ENCODE measurements at regions not wholly inside any gene's neighbourhood (a gene's known extent, or its start where the extent isn't known, plus 50 kb on each side); places are given as distances from the start of the nearest gene placed in this dataset.

GRCh38 chr14:96625426-96625985 is 123.3 kb downstream of the PAPOLA start:
- H3K36me3 ChIP-seq: no peaks in the 10 kb centered on the region
- no peaks in the 10 kb centered on the region for H3K9me3 ChIP-seq
- peaks cover 0 to 15% (median 0%) of the 10 kb centered on the region in 3 donors for H3K27me3 ChIP-seq
- no peak for DNase-seq
- intact Hi-C loops (cut with DNase I): no loop called here
- no peaks in the 10 kb centered on the region for H3K4me1 ChIP-seq
- no peak overlapping the region for H3K27ac ChIP-seq
- 74 to 76% methylated on average over 22 of the region's 22 CpGs for WGBS, 2 donors
- TF ChIP-seq EP300 (IDR thresholded peaks at IDR 0.05) (no peak), POLR2A (IDR thresholded peaks at IDR 0.05) (no peak), POLR2AphosphoS5 (IDR thresholded peaks at IDR 0.05) (no peak), CTCF (IDR thresholded peaks at IDR 0.05) (no peak)
- H3K4me3 ChIP-seq: no peak overlapping the region

- intact Hi-C loops (cut with DNase I): no loop called here
- no peak for TF ChIP-seq POLR2AphosphoS5 (IDR thresholded peaks at IDR 0.05)
- TF ChIP-seq EP300 (IDR thresholded peaks at IDR 0.05): no peak
- TF ChIP-seq CTCF (IDR thresholded peaks at IDR 0.05): no peak
- no peak for TF ChIP-seq POLR2A (IDR thresholded peaks at IDR 0.05)
- 44 to 69% methylated on average over 16 of the region's 16 CpGs for WGBS, 2 donors
- H3K4me1 ChIP-seq: no peaks in the 10 kb centered on the region
- H3K27ac ChIP-seq: no peak overlapping the region
- no peaks in the 10 kb centered on the region for H3K36me3 ChIP-seq
- H3K4me3 ChIP-seq: no peak overlapping the region
- H3K9me3 ChIP-seq: no peaks in the 10 kb centered on the region
- peaks cover 0 to 15% (median 0%) of the 10 kb centered on the region in 3 donors for H3K27me3 ChIP-seq
- no peak for DNase-seq
Observed at GRCh38 chr14:96626121-96626768, 124.1 kb downstream of the PAPOLA start.

- TF ChIP-seq CTCF (IDR thresholded peaks at IDR 0.05) (no peak), POLR2A (IDR thresholded peaks at IDR 0.05) (no peak), POLR2AphosphoS5 (IDR thresholded peaks at IDR 0.05) (no peak), EP300 (IDR thresholded peaks at IDR 0.05) (no peak)
- Histone ChIP-seq H3K4me3 (no peak overlapping the region), H3K27me3 (peaks cover 0 to 15% (median 0%) of the 10 kb centered on the region in 3 donors), H3K27ac (no peak overlapping the region), H3K36me3 (no peaks in the 10 kb centered on the region), H3K4me1 (no peaks in the 10 kb centered on the region), H3K9me3 (no peaks in the 10 kb centered on the region)
- DNase-seq: no peak
- 58 to 72% methylated on average over 14 of the region's 14 CpGs for WGBS, 2 donors
- intact Hi-C loops (cut with DNase I): no loop called here
Observed at GRCh38 chr14:96626916-96627315, 124.7 kb downstream of the PAPOLA start.

- Histone ChIP-seq H3K4me3 (no peak overlapping the region), H3K27me3 (peaks cover 0 to 15% (median 0%) of the 10 kb centered on the region in 3 donors), H3K36me3 (no peaks in the 10 kb centered on the region), H3K4me1 (no peaks in the 10 kb centered on the region), H3K27ac (no peak overlapping the region), H3K9me3 (no peaks in the 10 kb centered on the region)
- DNase-seq: no peak
- WGBS, 2 donors: 40 to 53% methylated on average over 4 of the region's 4 CpGs
- TF ChIP-seq POLR2AphosphoS5 (IDR thresholded peaks at IDR 0.05) (no peak), CTCF (IDR thresholded peaks at IDR 0.05) (no peak), EP300 (IDR thresholded peaks at IDR 0.05) (no peak), POLR2A (IDR thresholded peaks at IDR 0.05) (no peak)
- intact Hi-C loops (cut with DNase I): no loop called here
Observed at GRCh38 chr14:96627386-96627785, 125.2 kb downstream of the PAPOLA start.
